C4-2B (cell line): ENCODE measurements at regions not wholly inside any gene's neighbourhood (a gene's known extent, or its start where the extent isn't known, plus 50 kb on each side); places are given as distances from the start of the nearest gene placed in this dataset.
"Not testable (repeated sequence)": the region's sequence is repeated elsewhere in the genome, so short reads cannot be mapped to it uniquely, and the experiment has no call there.

Experiments used
- CTCF ChIP-seq: fragments of 450-650 bp; conservative IDR thresholded peaks from 2 replicates; pipeline ENCODE4 v1.5.1; 2017; ENCODE audit warnings: mild to moderate bottlenecking
- ZFX ChIP-seq: fragments of 450-650 bp; IDR thresholded peaks from 2 replicates; pipeline ENCODE4 v1.6.1; 2017

DNA sequence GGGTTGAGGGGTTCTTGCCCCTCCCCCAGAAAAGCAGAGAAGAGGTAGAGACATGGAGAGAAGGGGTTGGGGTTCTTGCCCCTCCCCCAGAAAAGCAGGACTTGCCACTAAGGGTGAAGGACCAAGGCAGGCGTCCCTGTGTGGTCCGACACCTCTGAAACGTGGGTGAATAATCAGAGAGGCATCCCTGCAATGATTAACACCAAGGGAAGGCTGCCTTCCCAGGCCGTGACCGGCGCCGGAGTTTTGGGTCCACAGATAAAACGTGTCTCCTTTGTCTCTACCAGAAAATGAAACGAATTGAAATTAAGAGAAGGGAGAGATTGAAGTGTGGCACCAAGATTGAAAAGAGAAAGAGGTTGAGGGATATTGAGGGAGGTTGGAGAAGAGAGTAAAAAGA is 778.2 kb downstream of the UQCRFS1 start:
- TF ChIP-seq CTCF, ZFX: not testable (repeated sequence)
